IMR-90 (cell line): ENCODE measurements at regions not wholly inside any gene's neighbourhood (a gene's known extent, or its start where the extent isn't known, plus 50 kb on each side); places are given as distances from the start of the nearest gene placed in this dataset.

Experiments
- ATAC-seq: fragments of 200-7000 bp; cut with Tn5 transposase; 2 replicates; pipeline ENCODE4 v1.9.1; 2020; ENCODE audit warnings: low read depth, mild to moderate bottlenecking, moderate library complexity
- BruUV-seq: library from RNA; stranded (reverse); fragments of 400-500 nt; replicated peaks from 2 replicates; lab custom pipeline; 2021; lab: Mats Ljungman, UMichigan
- CTCF ChIA-PET: fragments of 300-600 bp; formaldehyde crosslinking; extraction: SDS; loops from one replicate; lab custom pipeline; 2021; ENCODE audit warnings: antibody characterized with exemption; lab: Yijun Ruan, JAX
- POLR2A ChIA-PET: fragments of 300-600 bp; sonication (Branson Sonifier 250); formaldehyde crosslinking; loops from one replicate; lab custom pipeline; 2022; ENCODE audit warnings: antibody characterized with exemption; ENCODE audit not compliant: unreplicated experiment; lab: Charles Lee
- DNase-seq: peaks from one replicate; pipeline ENCODE4 v3.0.0; 2013
- H2AFZ ChIP-seq: replicated peaks from 2 replicates; pipeline ENCODE3; 2013; ENCODE audit warnings: low read length, mild to moderate bottlenecking; ENCODE audit not compliant: poor library complexity
- H2AK5ac ChIP-seq: 2 replicates; pipeline ENCODE4 v1.6.1; 2013; ENCODE audit warnings: low read depth, low read length, inconsistent platforms
- H2AK9ac ChIP-seq: replicated peaks from 2 replicates; pipeline ENCODE3; 2013; ENCODE audit warnings: mild to moderate bottlenecking, low read depth, low read length, moderate library complexity; ENCODE audit not compliant: poor library complexity
- H2BK120ac ChIP-seq: 2 replicates; pipeline ENCODE4 v1.6.1; 2013; ENCODE audit warnings: low read depth, low read length, inconsistent platforms
- H2BK15ac ChIP-seq: 3 replicates; pipeline ENCODE4 v1.6.1; 2013; ENCODE audit warnings: low read depth, low read length, inconsistent platforms
- H2BK20ac ChIP-seq: 2 replicates; pipeline ENCODE4 v1.6.1; 2013; ENCODE audit warnings: low read depth, mild to moderate bottlenecking, inconsistent platforms, low read length, moderate library complexity
- H2BK5ac ChIP-seq: 2 replicates; pipeline ENCODE4 v1.6.1; 2013; ENCODE audit warnings: mild to moderate bottlenecking, low read depth, low read length, inconsistent platforms; ENCODE audit not compliant: poor library complexity, severe bottlenecking
- H3K14ac ChIP-seq: replicated peaks from 2 replicates; pipeline ENCODE4 v1.6.1; 2013; ENCODE audit warnings: low read depth, low read length, inconsistent platforms
- H3K18ac ChIP-seq: 2 replicates; pipeline ENCODE4 v1.6.1; 2013; ENCODE audit warnings: low read depth, low read length, control low read depth
- H3K23ac ChIP-seq: 2 replicates; pipeline ENCODE4 v1.6.1; 2013; ENCODE audit warnings: low read depth, low read length, inconsistent platforms
- H3K27ac ChIP-seq: 2 replicates; pipeline ENCODE4 v1.5.1; 2013; ENCODE audit warnings: mild to moderate bottlenecking, control low read depth, low read length; ENCODE audit not compliant: insufficient read depth
- H3K27me3 ChIP-seq: 2 replicates; pipeline ENCODE4 v1.6.1; 2013; ENCODE audit warnings: low read length; ENCODE audit not compliant: control insufficient read depth, insufficient read depth
- H3K36me3 ChIP-seq: 2 replicates; pipeline ENCODE4 v1.6.1; 2013; ENCODE audit warnings: low read length, mixed read lengths; ENCODE audit not compliant: control insufficient read depth, insufficient read depth
- H3K4ac ChIP-seq: 2 replicates; pipeline ENCODE4 v1.6.1; 2013; ENCODE audit warnings: low read depth, low read length, inconsistent platforms
- H3K4me1 ChIP-seq: 2 replicates; pipeline ENCODE4 v1.6.1; 2013; ENCODE audit warnings: low read length, mixed read lengths; ENCODE audit not compliant: control insufficient read depth, insufficient read depth
- H3K4me2 ChIP-seq: 2 replicates; pipeline ENCODE4 v1.6.1; 2013; ENCODE audit warnings: low read depth, mild to moderate bottlenecking, control low read depth, low read length, moderate library complexity
- H3K4me3 ChIP-seq: 2 replicates; pipeline ENCODE4 v1.5.1; 2013; ENCODE audit warnings: low read depth, mild to moderate bottlenecking, control low read depth, low read length, moderate library complexity; ENCODE audit not compliant: insufficient read depth
- H3K56ac ChIP-seq: 2 replicates; pipeline ENCODE4 v1.6.1; 2013; ENCODE audit warnings: low read length, inconsistent platforms; ENCODE audit not compliant: insufficient read depth; ENCODE audit errors: extremely low read depth
- H3K79me1 ChIP-seq, 2 experiments: 2 replicates each; pipeline ENCODE4 v1.6.1; 2013; ENCODE audit warnings: low read length in 2 of 2, inconsistent platforms in 1 of 2, low read depth in 1 of 2
- H3K9ac ChIP-seq: 2 replicates; pipeline ENCODE4 v1.6.1; 2013; ENCODE audit warnings: low read depth, low read length, control low read depth
- H3K9me1 ChIP-seq: 2 replicates; pipeline ENCODE4 v1.6.1; 2013; ENCODE audit warnings: low read length, inconsistent platforms; ENCODE audit not compliant: insufficient read depth
- H3K9me3 ChIP-seq: 2 replicates; pipeline ENCODE4 v1.6.1; 2013; ENCODE audit warnings: low read length; ENCODE audit not compliant: control insufficient read depth, insufficient read depth
- H4K20me1 ChIP-seq: 2 replicates; pipeline ENCODE4 v1.6.1; 2013; ENCODE audit warnings: low read length, inconsistent platforms; ENCODE audit not compliant: insufficient read depth
- H4K5ac ChIP-seq: 2 replicates; pipeline ENCODE4 v1.6.1; 2013; ENCODE audit warnings: mild to moderate bottlenecking, low read depth, low read length, control low read depth
- H4K8ac ChIP-seq, 2 experiments: 2 replicates each; pipeline ENCODE4 v1.6.1; 2013; ENCODE audit warnings: low read depth in 2 of 2, low read length in 2 of 2, control low read depth in 1 of 2, inconsistent platforms in 1 of 2
- H4K91ac ChIP-seq: 2 replicates; pipeline ENCODE4 v1.6.1; 2013; ENCODE audit warnings: low read depth, low read length, inconsistent platforms; ENCODE audit not compliant: insufficient read depth
- MAFK ChIP-seq: IDR thresholded peaks from 2 replicates; pipeline ENCODE4 v1.6.1; 2012; ENCODE audit warnings: low read depth, low read length, improper control_type of control experiment
- MXI1 ChIP-seq: IDR thresholded peaks from 2 replicates; pipeline ENCODE4 v1.6.1; 2012; ENCODE audit warnings: low read depth, mild to moderate bottlenecking, low read length, moderate library complexity, borderline replicate concordance
- NFE2L2 ChIP-seq: fragments of 150-350 bp; IDR thresholded peaks from 2 replicates; pipeline ENCODE4 v1.6.1; 2016; ENCODE audit warnings: low read depth, mild to moderate bottlenecking, low read length
- POLR2A ChIP-seq: IDR thresholded peaks from 2 replicates; pipeline ENCODE4 v1.6.1; 2012; ENCODE audit warnings: mild to moderate bottlenecking, low read depth, low read length
- RAD21 ChIP-seq: IDR thresholded peaks from 2 replicates; pipeline ENCODE4 v1.6.1; 2012; ENCODE audit warnings: low read length, improper control_type of control experiment
- WGBS, 2 experiments: methylation state at CpG; one replicate each; pipeline versions ENCODE4 v1.1.5 to v1.1.7; 2013; ENCODE audit warnings: missing lambda C conversion rate in 2 of 2; ENCODE audit not compliant: insufficient read length in 1 of 2; ENCODE audit errors: extremely low coverage in 2 of 2; 5-methylcytosine and 5-hydroxymethylcytosine counted together
- dilution Hi-C: fragments of 300-500 bp; cut with HindIII; formaldehyde crosslinking; loops from one replicate; pipeline ENCODE4 v1.14.3; 2018; ENCODE audit warnings: low sequenced_read_pairs; ENCODE audit not compliant: unreplicated experiment
- in situ Hi-C: fragments of 300-500 bp; cut with MboI; formaldehyde crosslinking; loops from 3 replicates; pipeline ENCODE4 v1.14.3; 2019; ENCODE audit warnings: low sequenced_read_pairs, inconsistent platforms, mixed read lengths
- intact Hi-C: fragments of 100-400 bp; cut with micrococcal nuclease; formaldehyde crosslinking; loops from 2 replicates; pipeline ENCODE4 v1.10.0; 2022
- TF ChIP-seq, protein P1 (sequence below): conservative IDR thresholded peaks from 2 replicates; pipeline ENCODE4 v1.5.1; 2012; ENCODE audit warnings: mild to moderate bottlenecking, low read depth, low read length, improper control_type of control experiment
- TF ChIP-seq, protein P2 (sequence below): fragments of 150-350 bp; IDR thresholded peaks from 2 replicates; pipeline ENCODE4 v1.6.1; 2016; ENCODE audit warnings: low read depth, mild to moderate bottlenecking, low read length, moderate library complexity, borderline replicate concordance

DNA sequence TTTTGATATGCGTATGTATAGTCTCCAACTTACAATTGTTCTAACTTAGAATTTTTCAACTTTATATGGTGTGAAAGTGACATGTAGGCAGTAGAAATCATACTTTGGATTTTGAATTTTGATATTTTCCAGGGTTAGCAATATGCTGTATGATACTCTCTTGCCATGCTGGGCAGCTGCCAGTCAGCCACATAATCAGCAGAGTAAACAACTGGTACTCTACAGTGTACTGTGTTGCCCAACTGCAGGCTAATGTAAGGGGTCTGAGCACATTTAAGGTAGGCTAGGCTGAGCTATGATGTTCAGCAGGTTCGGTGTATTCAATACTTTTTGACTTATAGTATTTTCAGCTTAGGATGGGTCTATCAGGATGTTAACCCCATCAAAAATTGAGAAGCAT is 52.0 kb upstream of the RYK start:
- Histone ChIP-seq H3K4me3 (no peak overlapping the region), H2AK5ac (no peak overlapping the region), H3K4ac (no peak overlapping the region), H4K91ac (no peak overlapping the region), H3K23ac (no peak overlapping the region), H2BK120ac (no peak overlapping the region), H3K56ac (no peak overlapping the region), H4K20me1 (no peaks in the 10 kb centered on the region), H4K5ac (no peak overlapping the region), H2AFZ (no peak overlapping the region), H3K9me1 (no peaks in the 10 kb centered on the region), H3K9ac (no peak overlapping the region), H3K4me1 (no peaks in the 10 kb centered on the region), H3K14ac (no peak overlapping the region), H3K79me1 (no peaks in the 10 kb centered on the region), H3K9me3 (no peaks in the 10 kb centered on the region), H2BK15ac (no peak overlapping the region), H3K18ac (no peak overlapping the region), H3K36me3 (no peaks in the 10 kb centered on the region), H2AK9ac (no peak overlapping the region), H3K27me3 (no peaks in the 10 kb centered on the region), H4K8ac (no peak overlapping the region), H3K27ac (no peak overlapping the region), H2BK5ac (no peak overlapping the region), H2BK20ac (no peak overlapping the region), H3K4me2 (no peak overlapping the region)
- no TSS peak for BruUV-seq
- ChIA-PET POLR2A (no interaction called here), CTCF (interaction anchor here (0.8 to 1.8 kb wide), 3 partner anchors 61 to 171 kb away, joined by 3 to 8 read pairs (median 7); no protein-coding TSS in a partner anchor)
- intact Hi-C loops: no loop called here
- no CpG with 5 or more reads among the region's 2 CpGs for WGBS, 2 experiments
- in situ Hi-C loops: loop anchor here (10.0 kb wide), 1 partner anchor 368 kb away; no protein-coding TSS in a partner anchor
- DNase-seq: no peak
- no peak for ATAC-seq
- TF ChIP-seq NFE2L2 (no peak), MAFK (no peak), RAD21 (no peak), MXI1 (no peak), POLR2A (no peak)
- TF ChIP-seq, protein P1, sequence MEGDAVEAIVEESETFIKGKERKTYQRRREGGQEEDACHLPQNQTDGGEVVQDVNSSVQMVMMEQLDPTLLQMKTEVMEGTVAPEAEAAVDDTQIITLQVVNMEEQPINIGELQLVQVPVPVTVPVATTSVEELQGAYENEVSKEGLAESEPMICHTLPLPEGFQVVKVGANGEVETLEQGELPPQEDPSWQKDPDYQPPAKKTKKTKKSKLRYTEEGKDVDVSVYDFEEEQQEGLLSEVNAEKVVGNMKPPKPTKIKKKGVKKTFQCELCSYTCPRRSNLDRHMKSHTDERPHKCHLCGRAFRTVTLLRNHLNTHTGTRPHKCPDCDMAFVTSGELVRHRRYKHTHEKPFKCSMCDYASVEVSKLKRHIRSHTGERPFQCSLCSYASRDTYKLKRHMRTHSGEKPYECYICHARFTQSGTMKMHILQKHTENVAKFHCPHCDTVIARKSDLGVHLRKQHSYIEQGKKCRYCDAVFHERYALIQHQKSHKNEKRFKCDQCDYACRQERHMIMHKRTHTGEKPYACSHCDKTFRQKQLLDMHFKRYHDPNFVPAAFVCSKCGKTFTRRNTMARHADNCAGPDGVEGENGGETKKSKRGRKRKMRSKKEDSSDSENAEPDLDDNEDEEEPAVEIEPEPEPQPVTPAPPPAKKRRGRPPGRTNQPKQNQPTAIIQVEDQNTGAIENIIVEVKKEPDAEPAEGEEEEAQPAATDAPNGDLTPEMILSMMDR: no peak
- TF ChIP-seq, protein P2, sequence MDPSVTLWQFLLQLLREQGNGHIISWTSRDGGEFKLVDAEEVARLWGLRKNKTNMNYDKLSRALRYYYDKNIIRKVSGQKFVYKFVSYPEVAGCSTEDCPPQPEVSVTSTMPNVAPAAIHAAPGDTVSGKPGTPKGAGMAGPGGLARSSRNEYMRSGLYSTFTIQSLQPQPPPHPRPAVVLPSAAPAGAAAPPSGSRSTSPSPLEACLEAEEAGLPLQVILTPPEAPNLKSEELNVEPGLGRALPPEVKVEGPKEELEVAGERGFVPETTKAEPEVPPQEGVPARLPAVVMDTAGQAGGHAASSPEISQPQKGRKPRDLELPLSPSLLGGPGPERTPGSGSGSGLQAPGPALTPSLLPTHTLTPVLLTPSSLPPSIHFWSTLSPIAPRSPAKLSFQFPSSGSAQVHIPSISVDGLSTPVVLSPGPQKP: no peak
- dilution Hi-C loops: no loop called here
